GM18505 (cell line): ENCODE measurements at regions not wholly inside any gene's neighbourhood (a gene's known extent, or its start where the extent isn't known, plus 50 kb on each side); places are given as distances from the start of the nearest gene placed in this dataset.

Experiments
- ATAC-seq: cut with Tn5 transposase; IDR thresholded peaks from one replicate; pipeline ENCODE4 v1.9.1; 2021; ENCODE audit not compliant: unreplicated experiment
- POLR2A ChIP-seq: IDR thresholded peaks from 4 replicates; pipeline ENCODE4 v1.6.1; 2011; ENCODE audit warnings: borderline replicate concordance; ENCODE audit not compliant: insufficient read depth, insufficient read length; ENCODE audit errors: extremely low read depth

DNA sequence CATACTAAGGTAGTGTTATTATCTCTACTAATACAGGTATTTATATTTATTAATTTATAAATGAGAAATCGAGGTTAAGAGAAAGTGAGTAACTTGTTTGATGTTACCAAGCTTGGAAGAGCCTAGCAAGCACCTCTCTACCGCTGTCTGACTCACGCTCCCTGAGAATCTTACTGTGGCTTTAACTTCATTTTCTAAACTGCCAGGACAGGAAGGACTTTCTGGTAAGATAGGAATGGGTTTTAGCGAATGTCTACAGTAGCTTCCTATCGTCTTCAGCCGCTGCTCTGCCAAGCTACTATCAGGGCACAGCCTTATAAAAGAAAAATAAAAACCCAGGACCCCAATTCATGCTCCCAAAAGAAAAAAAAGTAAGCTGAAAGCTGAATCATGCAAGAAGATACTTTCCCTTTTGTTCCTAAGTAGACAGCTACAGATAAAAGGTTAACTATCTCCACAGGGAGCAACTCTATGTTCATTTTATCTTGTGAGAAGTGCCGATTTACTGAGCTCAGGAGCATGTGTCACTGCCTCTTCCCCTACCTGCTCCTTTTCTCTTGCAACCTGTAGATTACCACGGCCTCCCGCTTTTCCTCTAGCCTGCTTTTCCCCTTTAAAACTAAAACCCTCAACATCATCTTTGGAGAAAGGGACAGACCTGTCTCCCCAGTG lies 60.2 kb downstream of the THNSL1 start:
- no peak for ATAC-seq
- no peak for TF ChIP-seq POLR2A

DNA sequence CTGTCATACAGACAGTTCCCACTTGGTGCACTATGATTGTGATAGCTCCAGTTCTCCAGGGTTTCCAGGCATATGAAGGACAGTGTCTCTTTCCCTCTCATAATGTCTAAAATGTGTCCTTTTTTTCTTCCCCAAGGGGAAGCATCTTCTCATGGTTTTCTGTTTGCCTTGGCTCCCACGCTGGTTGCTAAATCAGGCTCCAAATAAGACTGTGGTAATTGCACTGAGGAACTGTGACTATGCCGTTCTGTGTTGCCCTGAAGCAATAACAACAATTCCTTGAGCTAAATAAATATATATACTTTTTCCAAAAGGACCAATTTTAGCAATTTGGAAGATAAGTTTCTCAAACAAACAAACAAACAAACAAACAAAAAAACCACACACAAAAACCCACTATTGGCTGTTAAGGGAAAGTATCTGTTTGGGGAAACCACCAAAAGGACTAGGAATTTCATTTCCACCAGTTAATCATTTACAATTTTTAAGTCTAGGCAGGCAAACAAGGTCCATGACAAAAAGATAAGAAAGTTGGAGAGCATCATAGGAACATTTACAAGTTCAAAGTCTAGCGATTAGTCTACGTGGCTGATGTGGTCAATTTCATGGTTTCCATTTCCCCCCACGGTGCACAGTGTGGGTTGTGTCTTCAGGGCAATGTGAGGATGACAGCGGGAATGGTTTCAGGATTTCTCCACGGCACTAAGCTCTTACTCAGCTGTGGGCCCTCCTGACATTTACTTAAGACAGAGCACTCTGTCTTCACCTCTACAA lies 62.4 kb downstream of the THNSL1 start:
- TF ChIP-seq POLR2A, result no peak
- no peak for ATAC-seq

DNA sequence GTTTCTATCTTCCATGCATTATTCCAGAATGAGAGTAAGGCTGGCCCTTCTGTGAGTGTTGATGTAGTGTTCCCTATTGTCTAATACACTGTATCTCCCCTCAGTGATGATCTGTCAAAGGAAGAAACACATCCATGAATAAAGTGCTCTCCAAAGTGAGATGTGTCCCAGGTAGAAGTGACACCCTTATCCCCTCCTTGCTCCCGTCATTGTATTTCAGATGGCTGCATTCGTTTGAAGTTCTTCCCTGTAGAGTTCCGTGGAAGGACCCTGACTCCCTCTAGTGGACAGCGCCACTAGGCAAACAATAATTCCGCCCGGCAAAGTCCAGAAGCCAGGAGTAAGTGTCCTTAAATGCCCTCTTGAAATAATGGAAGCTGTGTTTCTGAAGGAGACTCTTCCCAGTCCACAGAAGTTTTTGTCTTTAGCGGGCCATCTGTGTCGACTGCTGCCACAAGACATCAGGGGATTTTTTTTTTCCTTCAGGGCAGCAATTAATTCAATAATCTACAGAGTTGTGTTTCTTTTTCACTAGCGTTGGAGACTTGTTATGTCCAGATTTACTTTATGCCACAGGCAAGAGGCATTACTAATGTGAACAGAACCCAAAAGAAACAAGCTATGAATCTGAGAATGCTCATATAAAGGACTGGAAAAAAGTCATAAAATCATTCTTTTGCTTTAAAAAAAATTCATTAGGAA lies 64.6 kb downstream of the THNSL1 start:
- ATAC-seq, result peak; percentile 82
- TF ChIP-seq POLR2A, result no peak

DNA sequence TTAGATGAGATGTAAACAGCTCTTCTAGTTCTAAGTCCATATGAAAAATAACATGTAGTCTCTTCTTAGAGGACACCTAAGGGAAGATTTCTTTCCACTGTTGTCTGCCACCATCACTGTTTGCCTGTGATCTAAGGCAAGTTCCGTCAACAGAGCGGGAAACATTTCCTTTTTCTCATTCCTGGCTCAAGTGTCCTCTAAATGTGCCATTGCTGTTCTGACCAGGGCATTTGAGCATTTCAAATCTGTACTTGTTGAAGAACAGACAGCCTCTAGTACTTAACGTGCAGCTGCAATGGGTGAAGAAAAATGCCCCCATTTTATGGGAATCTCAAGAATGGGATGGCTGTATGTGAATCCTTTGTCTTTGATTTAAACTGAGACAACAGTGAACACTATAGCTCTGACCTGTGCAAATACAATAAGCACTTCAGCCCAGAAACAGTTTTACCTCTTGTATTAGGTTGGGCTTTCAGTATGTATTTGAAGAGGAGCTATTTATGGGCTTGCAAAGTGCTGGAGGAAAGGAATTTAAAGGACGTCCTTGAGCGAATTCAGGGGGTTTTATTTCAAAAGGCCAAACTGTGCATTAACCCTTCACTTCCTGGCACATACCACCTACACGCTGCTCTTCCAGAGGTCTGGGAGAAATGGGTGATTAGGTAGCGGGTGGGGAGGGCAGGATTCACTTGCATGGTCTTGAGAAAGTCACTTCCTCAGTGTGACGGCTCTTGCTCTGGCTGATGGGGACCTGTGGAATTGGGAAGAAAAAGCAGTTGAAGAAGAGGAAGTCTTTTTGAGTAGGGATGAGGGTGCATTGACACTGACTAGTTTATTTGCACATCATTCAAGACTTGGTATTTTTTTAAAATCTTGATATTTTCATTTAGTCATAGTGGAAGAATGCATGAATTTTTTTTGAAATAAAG lies 66.1 kb downstream of the THNSL1 start:
- no peak for ATAC-seq
- TF ChIP-seq POLR2A, result no peak

DNA sequence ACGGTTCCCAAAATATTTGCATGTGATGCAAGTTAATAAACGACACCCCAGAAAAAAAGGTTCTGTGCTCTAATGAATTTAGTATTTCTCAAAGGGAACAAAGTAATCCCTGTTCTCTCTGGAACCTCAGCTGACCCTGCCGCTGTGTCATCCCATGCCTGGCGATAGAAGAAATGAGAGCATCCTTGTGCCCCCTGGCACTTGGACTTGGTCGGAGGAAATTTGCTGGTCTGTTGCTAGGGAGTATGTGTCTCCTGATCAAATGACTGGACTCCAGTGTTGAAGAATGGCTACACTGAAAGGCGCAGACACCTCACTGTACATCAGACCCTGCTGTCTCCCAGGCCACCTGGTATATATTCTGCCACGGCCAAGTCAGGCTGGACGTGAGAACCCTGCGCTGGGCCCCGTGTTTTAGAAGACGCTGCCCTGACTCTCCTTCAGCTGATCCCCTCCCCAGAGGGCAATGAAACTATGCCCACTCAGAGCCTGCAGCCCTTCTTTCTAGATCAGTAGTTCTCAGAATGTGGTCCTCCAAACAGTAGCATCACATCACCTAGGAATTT lies 67.2 kb downstream of the THNSL1 start:
- ATAC-seq, result no peak
- TF ChIP-seq POLR2A, result no peak

DNA sequence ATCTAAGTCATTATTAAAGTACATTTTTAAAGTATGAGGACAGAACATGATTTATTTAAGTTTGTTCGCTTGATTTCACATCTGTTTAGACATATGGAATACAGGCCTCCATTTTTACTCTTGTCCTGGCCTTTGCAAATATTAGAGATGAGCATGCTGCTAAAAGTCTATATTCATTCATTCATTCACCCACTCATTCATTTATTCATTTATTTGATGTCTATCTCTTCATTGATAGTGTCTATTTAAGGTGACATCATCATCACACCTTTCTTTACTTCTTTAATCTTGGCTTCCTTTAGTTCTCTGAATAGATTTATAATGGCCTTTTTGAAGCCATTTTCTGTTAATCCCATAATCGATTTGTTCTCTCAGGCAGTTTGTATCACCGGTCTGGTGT lies 68.0 kb downstream of the THNSL1 start:
- no peak for TF ChIP-seq POLR2A
- ATAC-seq, result no peak

DNA sequence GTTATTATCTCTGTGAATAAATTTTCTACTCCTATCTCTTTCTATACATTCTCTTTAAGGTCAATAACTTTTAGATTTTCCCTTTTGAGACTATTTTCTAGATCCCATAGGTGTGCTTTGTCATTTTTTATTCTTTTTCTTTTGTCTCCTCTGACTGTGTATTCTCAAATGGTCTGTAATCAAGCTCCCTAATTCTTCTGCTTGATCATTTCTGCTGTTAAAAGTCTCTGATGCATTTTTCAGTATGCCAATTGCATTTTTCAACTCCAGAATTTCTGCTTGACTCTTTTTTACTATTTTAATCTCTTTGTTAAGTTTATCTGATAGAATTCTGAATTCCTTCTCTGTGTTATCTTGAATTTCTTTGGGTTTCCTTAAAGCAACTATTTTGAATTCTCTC lies 78.2 kb downstream of the THNSL1 start:
- ATAC-seq, result no peak
- TF ChIP-seq POLR2A, result no peak

DNA sequence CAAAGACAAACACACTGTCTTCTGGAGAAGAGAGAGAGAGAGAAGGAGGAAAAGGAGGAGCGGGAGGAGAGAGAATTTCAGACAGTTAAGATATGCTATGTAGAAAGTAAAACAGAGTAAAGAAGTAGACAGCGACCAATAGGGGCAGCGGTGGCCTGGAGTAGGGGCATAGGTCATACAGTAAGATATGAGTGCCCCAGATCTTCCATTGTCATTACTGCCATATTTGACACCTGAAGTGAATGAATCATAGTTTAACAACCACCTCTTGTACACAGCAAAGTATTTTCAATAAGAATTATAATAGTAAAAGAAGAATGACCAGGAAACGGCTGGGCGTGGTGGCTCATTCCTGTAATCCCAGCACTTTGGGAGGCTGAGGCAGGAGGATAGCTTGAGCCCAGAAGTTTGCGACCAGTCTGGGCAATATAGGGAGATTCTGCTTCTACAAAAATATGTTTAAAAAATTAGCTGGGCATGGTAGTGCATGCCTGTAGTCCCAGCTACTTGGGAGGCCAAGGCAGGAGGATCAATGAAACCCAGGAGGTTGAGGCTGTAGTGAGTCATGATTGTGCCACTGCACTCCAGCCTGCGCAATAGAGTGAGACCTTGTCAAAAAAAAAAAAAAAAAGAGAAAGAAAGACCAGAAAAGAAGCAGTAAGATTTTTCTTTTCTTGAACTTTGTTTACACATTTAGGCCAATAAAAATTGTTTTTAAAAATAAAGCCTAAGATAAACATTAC lies 77.0 kb upstream of the GPR158 start:
- no peak for TF ChIP-seq POLR2A
- no peak for ATAC-seq

DNA sequence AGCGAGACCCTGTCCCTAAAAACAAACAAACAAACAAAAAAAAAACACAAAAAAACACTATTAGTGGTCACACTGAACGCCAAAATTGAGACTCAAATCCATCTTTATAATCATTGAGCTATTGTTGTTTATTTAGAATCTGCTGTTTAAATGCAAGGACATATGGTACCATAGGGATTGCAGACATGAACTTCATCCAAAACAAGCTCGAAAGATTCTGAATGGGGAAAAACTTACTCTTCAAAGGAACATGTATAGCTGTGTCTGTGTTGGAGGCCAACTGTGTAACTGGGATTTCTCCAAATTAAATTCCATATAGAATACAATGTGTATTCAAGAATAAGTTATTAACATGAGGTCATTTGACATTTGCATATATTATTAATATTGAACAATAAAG lies 74.7 kb upstream of the GPR158 start:
- ATAC-seq, result no peak
- no peak for TF ChIP-seq POLR2A

DNA sequence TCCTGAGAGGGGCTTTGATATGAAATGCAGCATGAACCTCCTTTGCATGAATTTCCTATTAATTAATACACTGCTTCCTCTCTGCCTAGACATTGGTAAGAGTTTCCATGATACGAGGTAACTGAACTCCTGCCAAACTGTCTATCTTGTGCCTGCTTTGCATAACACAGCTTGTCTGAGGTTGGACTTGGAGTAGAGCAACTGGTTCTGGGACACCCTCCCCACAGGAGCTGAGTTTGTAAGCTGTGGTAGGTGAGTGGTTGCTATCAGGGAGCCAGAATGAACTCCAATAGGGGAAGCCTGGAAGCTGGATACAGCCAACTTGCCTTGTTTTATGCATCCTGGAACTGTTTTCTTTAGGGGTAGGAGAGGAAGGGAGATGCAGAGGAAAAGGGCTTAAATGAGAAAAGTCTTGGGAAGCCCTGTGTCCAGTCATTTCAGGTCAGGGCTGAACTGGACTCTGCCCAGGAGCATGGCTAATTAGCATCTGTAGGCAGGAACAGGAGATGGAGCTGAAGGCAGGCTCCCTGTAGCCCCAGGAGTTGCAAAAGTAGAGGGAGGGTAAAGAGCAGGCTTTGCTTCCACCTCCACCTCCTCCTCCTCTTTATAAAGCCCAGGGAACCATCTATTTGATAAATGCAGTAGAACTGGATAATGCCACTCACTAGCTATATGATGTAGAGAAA lies 73.2 kb upstream of the GPR158 start:
- TF ChIP-seq POLR2A, result no peak
- ATAC-seq, result no peak

DNA sequence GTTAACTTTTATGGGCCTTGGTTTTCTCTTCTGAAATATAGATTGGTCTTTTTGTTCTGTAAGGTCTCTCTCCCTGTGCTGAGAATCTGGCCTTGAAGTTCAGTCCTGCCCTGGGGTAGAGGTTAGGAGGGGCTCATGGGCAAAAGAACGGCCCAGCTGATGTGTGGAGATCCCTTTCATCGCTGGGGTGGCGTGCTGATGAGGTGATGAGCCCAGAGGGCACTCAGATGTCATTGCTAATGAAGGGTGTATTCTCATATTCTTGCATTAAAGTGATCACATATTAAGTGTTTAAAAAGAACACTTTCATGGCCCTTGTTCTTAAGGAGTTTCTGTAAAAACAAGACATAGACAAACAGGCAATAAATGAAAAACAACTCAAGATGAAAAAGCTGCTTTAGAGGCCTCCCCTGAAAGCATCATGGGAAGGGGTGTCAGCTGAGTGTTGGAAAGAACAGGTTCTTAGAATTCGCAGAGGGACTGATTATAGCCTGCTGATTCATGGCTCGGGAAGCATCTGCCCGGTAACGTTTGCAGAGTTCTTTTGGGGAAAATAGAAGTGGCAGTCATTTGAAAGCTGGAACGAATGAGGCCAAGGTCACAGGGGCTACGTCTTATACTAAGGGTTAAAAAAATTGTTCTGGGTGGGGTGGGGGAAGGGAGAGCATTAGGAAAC lies 72.5 kb upstream of the GPR158 start:
- ATAC-seq, result no peak
- TF ChIP-seq POLR2A, result no peak
